ENCODE measurements at regions not wholly inside any gene's neighbourhood (a gene's known extent, or its start where the extent isn't known, plus 50 kb on each side); places are given as distances from the start of the nearest gene placed in this dataset.

DNA sequence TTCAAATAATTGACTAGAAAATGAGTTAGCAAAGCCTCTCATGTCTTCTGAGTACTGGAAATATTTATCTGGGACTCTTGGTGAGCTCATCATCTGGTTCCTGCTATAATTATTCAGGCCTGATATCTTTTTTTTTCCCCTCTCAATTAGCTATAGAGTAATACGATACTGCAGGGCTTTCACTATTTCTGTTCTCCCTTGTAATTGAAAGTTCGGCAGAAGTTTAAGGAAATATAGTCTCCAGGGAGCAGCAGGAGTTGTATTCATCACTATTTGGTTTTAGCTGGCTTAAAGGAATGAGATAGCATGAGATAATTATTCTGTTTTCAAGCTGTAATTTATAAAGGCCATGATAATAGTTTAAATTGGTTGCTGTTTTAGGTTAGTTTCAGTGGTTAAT is 378.6 kb upstream of the EPHA5 start:
- in situ Hi-C loops (cut with HindIII; ENCODE audit: extremely low pct_ligation_motif_present, low pct_unique_long_range_greater_than_20kb) (no loop called here), intact Hi-C loops (cut with micrococcal nuclease; ENCODE audit: unreplicated experiment) (no loop called here)
- DNase-seq (ENCODE audit: low spot score), result no peak
- TF ChIP-seq, protein P1, sequence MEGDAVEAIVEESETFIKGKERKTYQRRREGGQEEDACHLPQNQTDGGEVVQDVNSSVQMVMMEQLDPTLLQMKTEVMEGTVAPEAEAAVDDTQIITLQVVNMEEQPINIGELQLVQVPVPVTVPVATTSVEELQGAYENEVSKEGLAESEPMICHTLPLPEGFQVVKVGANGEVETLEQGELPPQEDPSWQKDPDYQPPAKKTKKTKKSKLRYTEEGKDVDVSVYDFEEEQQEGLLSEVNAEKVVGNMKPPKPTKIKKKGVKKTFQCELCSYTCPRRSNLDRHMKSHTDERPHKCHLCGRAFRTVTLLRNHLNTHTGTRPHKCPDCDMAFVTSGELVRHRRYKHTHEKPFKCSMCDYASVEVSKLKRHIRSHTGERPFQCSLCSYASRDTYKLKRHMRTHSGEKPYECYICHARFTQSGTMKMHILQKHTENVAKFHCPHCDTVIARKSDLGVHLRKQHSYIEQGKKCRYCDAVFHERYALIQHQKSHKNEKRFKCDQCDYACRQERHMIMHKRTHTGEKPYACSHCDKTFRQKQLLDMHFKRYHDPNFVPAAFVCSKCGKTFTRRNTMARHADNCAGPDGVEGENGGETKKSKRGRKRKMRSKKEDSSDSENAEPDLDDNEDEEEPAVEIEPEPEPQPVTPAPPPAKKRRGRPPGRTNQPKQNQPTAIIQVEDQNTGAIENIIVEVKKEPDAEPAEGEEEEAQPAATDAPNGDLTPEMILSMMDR (CRISPR knock-in tag; IDR thresholded peaks at IDR 0.05), result no peak
- TF ChIP-seq, protein P2, sequence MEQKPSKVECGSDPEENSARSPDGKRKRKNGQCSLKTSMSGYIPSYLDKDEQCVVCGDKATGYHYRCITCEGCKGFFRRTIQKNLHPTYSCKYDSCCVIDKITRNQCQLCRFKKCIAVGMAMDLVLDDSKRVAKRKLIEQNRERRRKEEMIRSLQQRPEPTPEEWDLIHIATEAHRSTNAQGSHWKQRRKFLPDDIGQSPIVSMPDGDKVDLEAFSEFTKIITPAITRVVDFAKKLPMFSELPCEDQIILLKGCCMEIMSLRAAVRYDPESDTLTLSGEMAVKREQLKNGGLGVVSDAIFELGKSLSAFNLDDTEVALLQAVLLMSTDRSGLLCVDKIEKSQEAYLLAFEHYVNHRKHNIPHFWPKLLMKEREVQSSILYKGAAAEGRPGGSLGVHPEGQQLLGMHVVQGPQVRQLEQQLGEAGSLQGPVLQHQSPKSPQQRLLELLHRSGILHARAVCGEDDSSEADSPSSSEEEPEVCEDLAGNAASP (CRISPR knock-in tag; IDR thresholded peaks at IDR 0.05; ENCODE audit: borderline replicate concordance), result no peak
- TF ChIP-seq KLF9 (CRISPR knock-in tag; IDR thresholded peaks at IDR 0.05; ENCODE audit: low read depth) (no peak), MTF1 (CRISPR knock-in tag; IDR thresholded peaks at IDR 0.05) (no peak), GABPA (IDR thresholded peaks at IDR 0.05; ENCODE audit: low read depth, low read length) (no peak), GABPA (CRISPR knock-in tag; IDR thresholded peaks at IDR 0.05; ENCODE audit: low read depth) (no peak), HMG20A (CRISPR knock-in tag; IDR thresholded peaks at IDR 0.05; ENCODE audit: borderline replicate concordance) (no peak), NRL (CRISPR knock-in tag; IDR thresholded peaks at IDR 0.05; ENCODE audit: borderline replicate concordance) (no peak), ZNF878 (CRISPR knock-in tag; IDR thresholded peaks at IDR 0.05) (no peak)
- no peak overlapping the region for H3K9ac ChIP-seq (ENCODE audit: insufficient read depth, low read depth, low read length)
- H4K20me1 ChIP-seq (ENCODE audit: insufficient read depth, low read length), result no peaks in the 10 kb centered on the region
- no peaks in the 10 kb centered on the region for H3K9me3 ChIP-seq (ENCODE audit: low read length)
- no peak overlapping the region for H3K27ac ChIP-seq (ENCODE audit: extremely low read length, insufficient read depth, low read length)
- POLR2A ChIA-PET, result no interaction called here
- no peak overlapping the region for H3K4me3 ChIP-seq (replicated peaks in 1 of 3; ENCODE audit: insufficient read depth in 1 of 3, low read depth in 2 of 3, low read length in 3 of 3)
- CTCF ChIA-PET (ENCODE audit: low intra/inter-chr PET ratio, low total read pairs), result no interaction called here
- no peaks in the 10 kb centered on the region for H3K79me2 ChIP-seq (ENCODE audit: insufficient read depth, low read length)
- no peak for ATAC-seq
- no peak overlapping the region for H3K4me2 ChIP-seq (ENCODE audit: low read depth, low read length)
- no peaks in the 10 kb centered on the region for H3K27me3 ChIP-seq (ENCODE audit: control insufficient read depth in 1 of 2, insufficient read depth in 2 of 2, low read length in 2 of 2)
- H2AFZ ChIP-seq (ENCODE audit: low read length), result no peak overlapping the region
- FAIRE-seq, result no peak
- WGBS (ENCODE audit: low lambda C conversion rate), result 51% methylated on average over 2 of the region's 2 CpGs
- no TSS peak for BruUV-seq (replicated peaks)
- no peaks in the 10 kb centered on the region for H3K4me1 ChIP-seq (ENCODE audit: insufficient read depth, low read length)
- H3K36me3 ChIP-seq (replicated peaks in 1 of 2; ENCODE audit: control insufficient read depth in 1 of 2, insufficient read depth in 2 of 2, low read length in 2 of 2), result no peaks in the 10 kb centered on the region

All from HepG2 (cell line).